Suprapubic skin (tissue), 4 donors: ENCODE measurements at regions not wholly inside any gene's neighbourhood (a gene's known extent, or its start where the extent isn't known, plus 50 kb on each side); places are given as distances from the start of the nearest gene placed in this dataset.

Experiments used
- DNase-seq, 2 donors: peaks; one replicate each; pipeline ENCODE4 v3.0.0-alpha.2; 2019; ENCODE audit warnings: low spot score in 2 of 2
- H3K27ac ChIP-seq: fragments of 200-600 bp; sonication (generic); one replicate; pipeline ENCODE4 v1.5.1; 2019
- H3K27me3 ChIP-seq: fragments of 200-600 bp; sonication (generic); one replicate; pipeline ENCODE4 v1.5.1; 2019
- H3K36me3 ChIP-seq: fragments of 200-600 bp; sonication (generic); one replicate; pipeline ENCODE4 v1.5.1; 2019
- H3K4me1 ChIP-seq: fragments of 200-600 bp; sonication (generic); one replicate; pipeline ENCODE4 v1.5.1; 2019
- H3K4me3 ChIP-seq: fragments of 200-600 bp; sonication (generic); one replicate; pipeline ENCODE4 v1.5.1; 2019; ENCODE audit warnings: mild to moderate bottlenecking
- H3K9me3 ChIP-seq: fragments of 200-600 bp; sonication (generic); one replicate; pipeline ENCODE4 v1.5.1; 2019
- CTCF ChIP-seq, 2 donors: fragments of 200-600 bp in 1 of 2; fragments of 450-650 bp in 1 of 2; sonication (generic) in 1 of 2; IDR thresholded peaks; one replicate each; pipeline ENCODE4 v1.5.1; 2016 to 2019; ENCODE audit warnings: antibody characterized with exemption in 2 of 2, mild to moderate bottlenecking in 1 of 2, moderate library complexity in 1 of 2
- EP300 ChIP-seq: sonication (generic); formaldehyde crosslinking; IDR thresholded peaks from one replicate; pipeline ENCODE4 v1.6.1; 2017; ENCODE audit warnings: antibody characterized with exemption
- POLR2A ChIP-seq, 2 donors: fragments of 450-650 bp; IDR thresholded peaks; one replicate each; pipeline ENCODE4 v1.6.1; 2017; ENCODE audit warnings: antibody characterized with exemption in 2 of 2, mild to moderate bottlenecking in 2 of 2, moderate library complexity in 2 of 2
- POLR2AphosphoS5 ChIP-seq, 3 donors: sonication (generic); formaldehyde crosslinking; IDR thresholded peaks; one replicate each; pipeline ENCODE4 v1.6.1; 2017; ENCODE audit warnings: antibody characterized with exemption in 3 of 3
- WGBS: methylation state at CpG from one replicate; pipeline ENCODE4 v1.1.5; 2018; 5-methylcytosine and 5-hydroxymethylcytosine counted together

- Histone ChIP-seq H3K36me3 (no peaks in the 10 kb centered on the region), H3K27me3 (no peaks in the 10 kb centered on the region), H3K9me3 (no peaks in the 10 kb centered on the region), H3K27ac (no peak overlapping the region), H3K4me1 (peaks cover 7% of the 10 kb centered on the region), H3K4me3 (no peak overlapping the region)
- no peak for TF ChIP-seq EP300
- no peak for TF ChIP-seq CTCF (IDR thresholded peaks at IDR 0.05)
- no peak for TF ChIP-seq POLR2AphosphoS5 (IDR thresholded peaks at IDR 0.05)
- no peak for TF ChIP-seq POLR2A (IDR thresholded peaks at IDR 0.05)
- WGBS = 89% methylated on average over 3 of the region's 3 CpGs
- DNase-seq = no peak
Measured at GRCh38 chr3:70561796-70562195, 249.4 kb upstream of the MDFIC2 start.

GRCh38 chr3:70558956-70559355 is 246.5 kb upstream of the MDFIC2 start:
- H3K9me3 ChIP-seq = no peaks in the 10 kb centered on the region
- DNase-seq = no peak
- no peaks in the 10 kb centered on the region for H3K36me3 ChIP-seq
- no peak overlapping the region for H3K4me3 ChIP-seq
- whole genome bisulfite sequencing = 76% methylated on average over 2 of the region's 2 CpGs
- no peak overlapping the region for H3K27ac ChIP-seq
- no peaks in the 10 kb centered on the region for H3K27me3 ChIP-seq
- H3K4me1 ChIP-seq = no peaks in the 10 kb centered on the region
- no peak for TF ChIP-seq CTCF (IDR thresholded peaks at IDR 0.05)
- TF ChIP-seq POLR2A (IDR thresholded peaks at IDR 0.05) = no peak
- no peak for TF ChIP-seq EP300
- no peak for TF ChIP-seq POLR2AphosphoS5 (IDR thresholded peaks at IDR 0.05)

GRCh38 chr3:70557976-70558375 is 245.5 kb upstream of the MDFIC2 start:
- Histone ChIP-seq H3K27ac (no peak overlapping the region), H3K4me3 (no peak overlapping the region), H3K27me3 (no peaks in the 10 kb centered on the region), H3K9me3 (no peaks in the 10 kb centered on the region), H3K36me3 (no peaks in the 10 kb centered on the region), H3K4me1 (no peaks in the 10 kb centered on the region)
- no peak for DNase-seq
- WGBS = 81% methylated on average over 2 of the region's 2 CpGs
- TF ChIP-seq EP300 (no peak), POLR2A (IDR thresholded peaks at IDR 0.05) (no peak), POLR2AphosphoS5 (IDR thresholded peaks at IDR 0.05) (no peak), CTCF (IDR thresholded peaks at IDR 0.05) (no peak)

GRCh38 chr3:70556056-70556455 is 243.6 kb upstream of the MDFIC2 start:
- DNase-seq = no peak
- Histone ChIP-seq H3K9me3 (no peaks in the 10 kb centered on the region), H3K4me1 (no peaks in the 10 kb centered on the region), H3K4me3 (no peak overlapping the region), H3K36me3 (no peaks in the 10 kb centered on the region), H3K27me3 (no peaks in the 10 kb centered on the region), H3K27ac (no peak overlapping the region)
- WGBS = 94% methylated on average over 3 of the region's 3 CpGs
- no peak for TF ChIP-seq CTCF (IDR thresholded peaks at IDR 0.05)
- TF ChIP-seq POLR2A (IDR thresholded peaks at IDR 0.05) = no peak
- TF ChIP-seq POLR2AphosphoS5 (IDR thresholded peaks at IDR 0.05) = no peak
- no peak for TF ChIP-seq EP300

- H3K9me3 ChIP-seq = no peaks in the 10 kb centered on the region
- no peaks in the 10 kb centered on the region for H3K4me1 ChIP-seq
- H3K27ac ChIP-seq = no peak overlapping the region
- TF ChIP-seq POLR2AphosphoS5 (IDR thresholded peaks at IDR 0.05) (no peak), CTCF (IDR thresholded peaks at IDR 0.05) (no peak), POLR2A (IDR thresholded peaks at IDR 0.05) (no peak), EP300 (no peak)
- no peak for DNase-seq
- no peaks in the 10 kb centered on the region for H3K36me3 ChIP-seq
- 47% methylated on average over 1 of the region's 1 CpG for WGBS
- H3K4me3 ChIP-seq = no peak overlapping the region
- no peaks in the 10 kb centered on the region for H3K27me3 ChIP-seq
Measured at GRCh38 chr3:70554170-70554569, 241.7 kb upstream of the MDFIC2 start.
